ENCODE measurements at regions not wholly inside any gene's neighbourhood (a gene's known extent, or its start where the extent isn't known, plus 50 kb on each side); places are given as distances from the start of the nearest gene placed in this dataset.

GRCh38 chr4:130054908-130055307 lies 959.0 kb downstream of the C4orf33 start:
- Mint-ChIP-seq H3K4me1 (peaks cover 5% of the 10 kb centered on the region), H3K27me3 (ENCODE audit: low read depth) (no peaks in the 10 kb centered on the region), H3K9me3 (peaks cover 26% of the 10 kb centered on the region), H3K27ac (no peak overlapping the region), H3K36me3 (no peaks in the 10 kb centered on the region), H3K4me3 (no peak overlapping the region)
- no peak for DNase-seq (ENCODE audit: low spot score in 2 of 2, unreplicated experiment in 2 of 2)
- TF ChIP-seq CTCF (IDR thresholded peaks at IDR 0.05; ENCODE audit: unreplicated experiment) = no peak

- Mint-ChIP-seq H3K27me3 (ENCODE audit: low read depth) (no peaks in the 10 kb centered on the region), H3K4me3 (no peak overlapping the region), H3K4me1 (peaks cover 5% of the 10 kb centered on the region), H3K27ac (no peak overlapping the region), H3K9me3 (peaks cover 13% of the 10 kb centered on the region), H3K36me3 (no peaks in the 10 kb centered on the region)
- DNase-seq (ENCODE audit: low spot score in 2 of 2, unreplicated experiment in 2 of 2) = no peak
- no peak for TF ChIP-seq CTCF (IDR thresholded peaks at IDR 0.05; ENCODE audit: unreplicated experiment)
Observed at GRCh38 chr4:130056286-130056685, 960.3 kb downstream of the C4orf33 start.

- Mint-ChIP-seq H3K4me1 (no peaks in the 10 kb centered on the region), H3K9me3 (no peaks in the 10 kb centered on the region), H3K36me3 (no peaks in the 10 kb centered on the region), H3K27me3 (ENCODE audit: low read depth) (peaks cover 27% of the 10 kb centered on the region), H3K4me3 (no peak overlapping the region), H3K27ac (no peak overlapping the region)
- no peak for TF ChIP-seq CTCF (IDR thresholded peaks at IDR 0.05; ENCODE audit: unreplicated experiment)
- no peak for DNase-seq (ENCODE audit: low spot score in 2 of 2, unreplicated experiment in 2 of 2)
Observed at GRCh38 chr4:130064471-130064870, 968.5 kb downstream of the C4orf33 start.

- Mint-ChIP-seq H3K9me3 (peaks cover 2% of the 10 kb centered on the region), H3K36me3 (no peaks in the 10 kb centered on the region)
- TF ChIP-seq CTCF (IDR thresholded peaks at IDR 0.05; ENCODE audit: unreplicated experiment) = no peak
Observed at GRCh38 chr4:130067419-130067818, 971.5 kb downstream of the C4orf33 start.

GRCh38 chr4:130068072-130068471 lies 972.1 kb downstream of the C4orf33 start:
- H3K27me3 Mint-ChIP-seq (ENCODE audit: low read depth) = peaks cover 41% of the 10 kb centered on the region
- no peak for DNase-seq (ENCODE audit: low spot score in 2 of 2, unreplicated experiment in 2 of 2)
- no peak overlapping the region for H3K4me3 Mint-ChIP-seq
- H3K27ac Mint-ChIP-seq = no peak overlapping the region
- H3K4me1 Mint-ChIP-seq = no peaks in the 10 kb centered on the region
- H3K9me3 Mint-ChIP-seq = peaks cover 2% of the 10 kb centered on the region
- TF ChIP-seq CTCF (IDR thresholded peaks at IDR 0.05; ENCODE audit: unreplicated experiment) = no peak
- H3K36me3 Mint-ChIP-seq = no peaks in the 10 kb centered on the region

More at GRCh38 chr4:130067419-130067818, 971.5 kb downstream of the C4orf33 start:
- no peak for DNase-seq (ENCODE audit: low spot score in 2 of 2, unreplicated experiment in 2 of 2)
- no peak overlapping the region for H3K27ac Mint-ChIP-seq
- H3K27me3 Mint-ChIP-seq (ENCODE audit: low read depth) = peaks cover 36% of the 10 kb centered on the region
- H3K4me1 Mint-ChIP-seq = no peaks in the 10 kb centered on the region
- no peak overlapping the region for H3K4me3 Mint-ChIP-seq

GRCh38 chr4:130071746-130072145 lies 975.8 kb downstream of the C4orf33 start:
- Mint-ChIP-seq H3K4me3 (no peak overlapping the region), H3K27ac (no peak overlapping the region), H3K4me1 (no peaks in the 10 kb centered on the region), H3K9me3 (peaks cover 2% of the 10 kb centered on the region), H3K36me3 (no peaks in the 10 kb centered on the region), H3K27me3 (ENCODE audit: low read depth) (peaks cover 63% of the 10 kb centered on the region)
- TF ChIP-seq CTCF (IDR thresholded peaks at IDR 0.05; ENCODE audit: unreplicated experiment) = no peak
- no peak for DNase-seq (ENCODE audit: low spot score in 2 of 2, unreplicated experiment in 2 of 2)
